HCT116 (cell line): ENCODE measurements at regions not wholly inside any gene's neighbourhood (a gene's known extent, or its start where the extent isn't known, plus 50 kb on each side); places are given as distances from the start of the nearest gene placed in this dataset.

Experiments used
- ATAC-seq: fragments of 200-7000 bp; cut with Tn5 transposase; 2 replicates; pipeline ENCODE4 v1.9.1; 2020; ENCODE audit warnings: mild to moderate bottlenecking, moderate library complexity
- BruUV-seq: library from RNA; stranded (reverse); fragments of 400-500 nt; replicated peaks from 2 replicates; lab custom pipeline; 2021; lab: Mats Ljungman, UMichigan
- CTCF ChIA-PET: fragments of 300-600 bp; sonication (Branson Sonifier 250); formaldehyde crosslinking; loops from one replicate; lab custom pipeline; 2021; ENCODE audit warnings: antibody characterized with exemption; lab: Charles Lee
- POLR2A ChIA-PET: fragments of 300-600, 350-600 bp; sonication (Branson Sonifier 250); formaldehyde crosslinking; loops from one replicate; lab custom pipeline; 2021; ENCODE audit warnings: antibody characterized with exemption; lab: Charles Lee
- RAD21 ChIA-PET, 2 experiments: fragments of 300-600 bp; sonication (Branson Sonifier 250); formaldehyde crosslinking; loops; one replicate each; lab custom pipeline; 2023; ENCODE audit warnings: low total read pairs in 2 of 2; ENCODE audit not compliant: uncharacterized antibody in 2 of 2, unreplicated experiment in 2 of 2, low non-redundant PET in 1 of 2; lab: Charles Lee
- DNase-seq: peaks from one replicate; pipeline ENCODE4 v3.0.0-alpha.2; 2010; ENCODE audit warnings: low read depth, low spot score
- H2AFZ ChIP-seq: fragments of 200-600 bp; shearing (Covaris generic), sonication (generic); 2 replicates; pipeline ENCODE4 v1.6.1; 2017; ENCODE audit warnings: low read depth, mixed run types, mixed read lengths, antibody characterized with exemption, low read length; ENCODE audit not compliant: poor library complexity, severe bottlenecking
- H3K27ac ChIP-seq: 2 replicates; pipeline ENCODE4 v1.5.1; 2012; ENCODE audit warnings: low read depth, low read length
- H3K27me3 ChIP-seq: fragments of 200-600 bp; sonication (generic); 2 replicates; pipeline ENCODE4 v1.6.1; 2016; ENCODE audit warnings: mixed run types, low read length, mixed read lengths; ENCODE audit not compliant: insufficient read depth
- H3K36me3 ChIP-seq, 2 experiments: fragments of 200-500 bp in 1 of 2; fragments of 200-600 bp in 1 of 2; sonication (Bioruptor generic) in 1 of 2; sonication (generic) in 1 of 2; 2 replicates each; pipeline versions ENCODE4 v1.5.1 to v1.6.1; 2014 to 2016; ENCODE audit warnings: low read length in 2 of 2, inconsistent platforms in 1 of 2, mixed read lengths in 1 of 2, mixed run types in 1 of 2; ENCODE audit not compliant: insufficient read depth in 2 of 2, control insufficient read depth in 1 of 2
- H3K4me1 ChIP-seq, 2 experiments: fragments of 200-600 bp in 1 of 2; sonication (generic) in 1 of 2; 2 replicates each; pipeline versions ENCODE4 v1.5.1 to v1.6.1; 2012 to 2017; ENCODE audit warnings: low read length in 2 of 2, inconsistent platforms in 1 of 2, mild to moderate bottlenecking in 1 of 2, mixed read lengths in 1 of 2, mixed run types in 1 of 2, moderate library complexity in 1 of 2; ENCODE audit not compliant: insufficient read depth in 2 of 2, control insufficient read depth in 1 of 2
- H3K4me2 ChIP-seq: fragments of 200-600 bp; sonication (generic); 2 replicates; pipeline ENCODE4 v1.6.1; 2017; ENCODE audit warnings: mixed run types, low read length, mixed read lengths
- H3K4me3 ChIP-seq, 2 experiments: fragments of 200-600 bp in 1 of 2; sonication (generic) in 1 of 2; replicated peaks in 1 of 2; 2 replicates each; pipeline ENCODE4 v1.5.1; 2011 to 2016; ENCODE audit warnings: low read length in 2 of 2, control low read depth in 1 of 2, low read depth in 1 of 2, mild to moderate bottlenecking in 1 of 2, mixed read lengths in 1 of 2, mixed run types in 1 of 2
- H3K79me2 ChIP-seq: fragments of 200-600 bp; sonication (generic); 2 replicates; pipeline ENCODE4 v1.6.1; 2017; ENCODE audit warnings: mild to moderate bottlenecking, mixed run types, low read length, moderate library complexity, mixed read lengths; ENCODE audit not compliant: insufficient read depth
- H3K9ac ChIP-seq: fragments of 200-600 bp; sonication (generic); 2 replicates; pipeline ENCODE4 v1.6.1; 2016; ENCODE audit warnings: low read length, mixed read lengths
- H3K9me2 ChIP-seq: fragments of 200-600 bp; sonication (generic), shearing (Covaris generic); 2 replicates; pipeline ENCODE4 v1.6.1; 2017; ENCODE audit warnings: mixed run types, mild to moderate bottlenecking, moderate library complexity; ENCODE audit not compliant: insufficient read depth
- H3K9me3 ChIP-seq, 2 experiments: fragments of 200-500 bp in 1 of 2; fragments of 200-600 bp in 1 of 2; sonication (Bioruptor generic) in 1 of 2; sonication (generic) in 1 of 2; 2 replicates each; pipeline ENCODE4 v1.6.1; 2014 to 2017; ENCODE audit warnings: low read length in 2 of 2, mixed read lengths in 2 of 2, inconsistent platforms in 1 of 2, low read depth in 1 of 2, mild to moderate bottlenecking in 1 of 2, mixed run types in 1 of 2, moderate library complexity in 1 of 2; ENCODE audit not compliant: control insufficient read depth in 1 of 2, insufficient read depth in 1 of 2
- H4K20me1 ChIP-seq: fragments of 200-600 bp; sonication (generic), shearing (Covaris generic); 2 replicates; pipeline ENCODE4 v1.6.1; 2017; ENCODE audit warnings: mixed run types, mild to moderate bottlenecking, moderate library complexity; ENCODE audit not compliant: insufficient read depth
- CBX3 ChIP-seq: IDR thresholded peaks from 2 replicates; pipeline ENCODE4 v1.6.1; 2012; ENCODE audit warnings: low read depth
- CEBPB ChIP-seq: IDR thresholded peaks from 2 replicates; pipeline ENCODE4 v1.6.1; 2012; ENCODE audit warnings: low read depth
- ELF1 ChIP-seq: IDR thresholded peaks from 2 replicates; pipeline ENCODE4 v1.6.1; 2012; ENCODE audit warnings: low read depth, borderline replicate concordance
- EZH2 ChIP-seq: fragments of 200-600 bp; sonication (generic); IDR thresholded peaks from 2 replicates; pipeline ENCODE4 v1.6.1; 2017; ENCODE audit warnings: antibody characterized with exemption, mixed run types
- EZH2phosphoT487 ChIP-seq: fragments of 200-600 bp; IDR thresholded peaks from 2 replicates; pipeline ENCODE4 v1.6.1; 2018; ENCODE audit warnings: antibody characterized with exemption, borderline replicate concordance
- FOSL1 ChIP-seq: IDR thresholded peaks from 2 replicates; pipeline ENCODE4 v1.6.1; 2012; ENCODE audit warnings: low read depth
- JUND ChIP-seq: IDR thresholded peaks from 2 replicates; pipeline ENCODE4 v1.6.1; 2012
- POLR2AphosphoS5 ChIP-seq: IDR thresholded peaks from 2 replicates; pipeline ENCODE4 v1.6.1; 2011; ENCODE audit warnings: mild to moderate bottlenecking, low read depth, low read length, moderate library complexity
- RAD21 ChIP-seq: IDR thresholded peaks from 2 replicates; pipeline ENCODE4 v1.6.1; 2012; ENCODE audit warnings: low read depth, mild to moderate bottlenecking
- SP1 ChIP-seq: IDR thresholded peaks from 2 replicates; pipeline ENCODE4 v1.6.1; 2012; ENCODE audit warnings: low read depth
- SRF ChIP-seq: IDR thresholded peaks from 2 replicates; pipeline ENCODE4 v1.6.1; 2012; ENCODE audit warnings: low read depth
- TCF7L2 ChIP-seq: IDR thresholded peaks from 2 replicates; pipeline ENCODE4 v1.7.0; 2011; ENCODE audit warnings: borderline replicate concordance, inconsistent platforms; ENCODE audit not compliant: insufficient read depth, insufficient read length; ENCODE audit errors: extremely low read depth
- YY1 ChIP-seq: IDR thresholded peaks from 2 replicates; pipeline ENCODE4 v1.6.1; 2011; ENCODE audit warnings: low read length, low read depth, moderate library complexity, mild to moderate bottlenecking; ENCODE audit not compliant: insufficient replicate concordance; ENCODE audit errors: extremely low read depth
- ZFX ChIP-seq: fragments of 450-650 bp; IDR thresholded peaks from 2 replicates; pipeline ENCODE4 v1.6.1; 2017
- ZNF274 ChIP-seq: fragments of 200-500 bp; sonication (Bioruptor generic); IDR thresholded peaks from 2 replicates; pipeline ENCODE4 v1.6.1; 2014; ENCODE audit warnings: mild to moderate bottlenecking, low read depth, low read length, inconsistent platforms
- intact Hi-C: fragments of 100-400 bp; cut with micrococcal nuclease; formaldehyde crosslinking; loops from 2 replicates; pipeline ENCODE4 v1.10.0; 2022
- TF ChIP-seq, protein P1 (sequence below): IDR thresholded peaks from 2 replicates; pipeline ENCODE4 v1.6.1; 2012; ENCODE audit warnings: low read depth
- TF ChIP-seq, protein P2 (sequence below), 3 experiments: fragments of 200-600 bp in 1 of 3; sonication (generic) in 1 of 3; IDR thresholded peaks in 2 of 3; conservative IDR thresholded peaks in 1 of 3; 2 replicates each; pipeline ENCODE4 v1.5.1; 2012 to 2017; ENCODE audit warnings: low read depth in 2 of 3, low read length in 2 of 3, antibody characterized with exemption in 1 of 3, borderline replicate concordance in 1 of 3, control low read depth in 1 of 3, mild to moderate bottlenecking in 1 of 3, mixed read lengths in 1 of 3, mixed run types in 1 of 3, moderate library complexity in 1 of 3; ENCODE audit not compliant: insufficient read depth in 1 of 3
- TF ChIP-seq, protein P3 (sequence below): IDR thresholded peaks from 2 replicates; pipeline ENCODE4 v1.6.1; 2011; ENCODE audit warnings: mild to moderate bottlenecking, low read length, moderate library complexity; ENCODE audit not compliant: insufficient replicate concordance; ENCODE audit errors: extremely low read depth

DNA sequence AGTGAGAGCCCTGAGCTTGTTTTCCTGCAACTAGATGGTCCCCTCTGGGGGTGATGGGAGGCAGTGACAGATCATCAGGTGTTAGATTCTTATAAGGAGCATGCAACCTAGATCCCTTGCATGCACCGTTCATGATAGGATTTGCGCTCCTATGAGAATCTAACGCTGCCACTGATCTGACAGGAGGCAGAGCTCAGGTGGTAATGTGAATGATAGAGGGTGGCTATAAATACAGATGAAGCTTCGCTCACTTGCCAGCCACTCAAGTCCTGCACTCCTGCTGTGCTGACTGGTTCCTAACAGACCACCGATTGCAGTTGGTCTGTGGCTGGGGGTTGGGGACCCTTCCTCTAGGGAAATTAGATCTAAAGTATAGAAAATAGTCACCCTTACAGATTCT is 290.6 kb upstream of the ADCY2 start:
- ATAC-seq = no peak
- Histone ChIP-seq H3K27me3 (no peaks in the 10 kb centered on the region), H2AFZ (no peak overlapping the region), H3K79me2 (no peaks in the 10 kb centered on the region), H3K9me2 (no peaks in the 10 kb centered on the region), H3K27ac (no peak overlapping the region), H3K9ac (no peak overlapping the region), H4K20me1 (no peaks in the 10 kb centered on the region)
- POLR2A ChIA-PET = no interaction called here
- RAD21 ChIA-PET = no interaction called here
- no TSS peak for BruUV-seq
- intact Hi-C loops = no loop called here
- CTCF ChIA-PET = no interaction called here
- TF ChIP-seq CEBPB = no peak
- no peak for TF ChIP-seq TCF7L2
- TF ChIP-seq, protein P1, sequence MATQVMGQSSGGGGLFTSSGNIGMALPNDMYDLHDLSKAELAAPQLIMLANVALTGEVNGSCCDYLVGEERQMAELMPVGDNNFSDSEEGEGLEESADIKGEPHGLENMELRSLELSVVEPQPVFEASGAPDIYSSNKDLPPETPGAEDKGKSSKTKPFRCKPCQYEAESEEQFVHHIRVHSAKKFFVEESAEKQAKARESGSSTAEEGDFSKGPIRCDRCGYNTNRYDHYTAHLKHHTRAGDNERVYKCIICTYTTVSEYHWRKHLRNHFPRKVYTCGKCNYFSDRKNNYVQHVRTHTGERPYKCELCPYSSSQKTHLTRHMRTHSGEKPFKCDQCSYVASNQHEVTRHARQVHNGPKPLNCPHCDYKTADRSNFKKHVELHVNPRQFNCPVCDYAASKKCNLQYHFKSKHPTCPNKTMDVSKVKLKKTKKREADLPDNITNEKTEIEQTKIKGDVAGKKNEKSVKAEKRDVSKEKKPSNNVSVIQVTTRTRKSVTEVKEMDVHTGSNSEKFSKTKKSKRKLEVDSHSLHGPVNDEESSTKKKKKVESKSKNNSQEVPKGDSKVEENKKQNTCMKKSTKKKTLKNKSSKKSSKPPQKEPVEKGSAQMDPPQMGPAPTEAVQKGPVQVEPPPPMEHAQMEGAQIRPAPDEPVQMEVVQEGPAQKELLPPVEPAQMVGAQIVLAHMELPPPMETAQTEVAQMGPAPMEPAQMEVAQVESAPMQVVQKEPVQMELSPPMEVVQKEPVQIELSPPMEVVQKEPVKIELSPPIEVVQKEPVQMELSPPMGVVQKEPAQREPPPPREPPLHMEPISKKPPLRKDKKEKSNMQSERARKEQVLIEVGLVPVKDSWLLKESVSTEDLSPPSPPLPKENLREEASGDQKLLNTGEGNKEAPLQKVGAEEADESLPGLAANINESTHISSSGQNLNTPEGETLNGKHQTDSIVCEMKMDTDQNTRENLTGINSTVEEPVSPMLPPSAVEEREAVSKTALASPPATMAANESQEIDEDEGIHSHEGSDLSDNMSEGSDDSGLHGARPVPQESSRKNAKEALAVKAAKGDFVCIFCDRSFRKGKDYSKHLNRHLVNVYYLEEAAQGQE = no peak
- no peak for TF ChIP-seq RAD21
- no peak for TF ChIP-seq ZFX
- no peak for TF ChIP-seq SRF
- no peak for TF ChIP-seq CBX3
- no peak for TF ChIP-seq ELF1
- no peak for TF ChIP-seq JUND
- no peak for TF ChIP-seq FOSL1
- TF ChIP-seq, protein P2, sequence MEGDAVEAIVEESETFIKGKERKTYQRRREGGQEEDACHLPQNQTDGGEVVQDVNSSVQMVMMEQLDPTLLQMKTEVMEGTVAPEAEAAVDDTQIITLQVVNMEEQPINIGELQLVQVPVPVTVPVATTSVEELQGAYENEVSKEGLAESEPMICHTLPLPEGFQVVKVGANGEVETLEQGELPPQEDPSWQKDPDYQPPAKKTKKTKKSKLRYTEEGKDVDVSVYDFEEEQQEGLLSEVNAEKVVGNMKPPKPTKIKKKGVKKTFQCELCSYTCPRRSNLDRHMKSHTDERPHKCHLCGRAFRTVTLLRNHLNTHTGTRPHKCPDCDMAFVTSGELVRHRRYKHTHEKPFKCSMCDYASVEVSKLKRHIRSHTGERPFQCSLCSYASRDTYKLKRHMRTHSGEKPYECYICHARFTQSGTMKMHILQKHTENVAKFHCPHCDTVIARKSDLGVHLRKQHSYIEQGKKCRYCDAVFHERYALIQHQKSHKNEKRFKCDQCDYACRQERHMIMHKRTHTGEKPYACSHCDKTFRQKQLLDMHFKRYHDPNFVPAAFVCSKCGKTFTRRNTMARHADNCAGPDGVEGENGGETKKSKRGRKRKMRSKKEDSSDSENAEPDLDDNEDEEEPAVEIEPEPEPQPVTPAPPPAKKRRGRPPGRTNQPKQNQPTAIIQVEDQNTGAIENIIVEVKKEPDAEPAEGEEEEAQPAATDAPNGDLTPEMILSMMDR (IDR thresholded peaks at IDR 0.05 in 2 of 3, conservative IDR thresholded peaks at IDR 0.05 in 1 of 3; ENCODE audit: borderline replicate concordance in 1 of 3, insufficient read depth in 1 of 3, low read depth in 2 of 3, low read length in 2 of 3) = no peak
- no peak for TF ChIP-seq YY1
- TF ChIP-seq EZH2 = no peak
- TF ChIP-seq EZH2phosphoT487 = no peak
- TF ChIP-seq, protein P3, sequence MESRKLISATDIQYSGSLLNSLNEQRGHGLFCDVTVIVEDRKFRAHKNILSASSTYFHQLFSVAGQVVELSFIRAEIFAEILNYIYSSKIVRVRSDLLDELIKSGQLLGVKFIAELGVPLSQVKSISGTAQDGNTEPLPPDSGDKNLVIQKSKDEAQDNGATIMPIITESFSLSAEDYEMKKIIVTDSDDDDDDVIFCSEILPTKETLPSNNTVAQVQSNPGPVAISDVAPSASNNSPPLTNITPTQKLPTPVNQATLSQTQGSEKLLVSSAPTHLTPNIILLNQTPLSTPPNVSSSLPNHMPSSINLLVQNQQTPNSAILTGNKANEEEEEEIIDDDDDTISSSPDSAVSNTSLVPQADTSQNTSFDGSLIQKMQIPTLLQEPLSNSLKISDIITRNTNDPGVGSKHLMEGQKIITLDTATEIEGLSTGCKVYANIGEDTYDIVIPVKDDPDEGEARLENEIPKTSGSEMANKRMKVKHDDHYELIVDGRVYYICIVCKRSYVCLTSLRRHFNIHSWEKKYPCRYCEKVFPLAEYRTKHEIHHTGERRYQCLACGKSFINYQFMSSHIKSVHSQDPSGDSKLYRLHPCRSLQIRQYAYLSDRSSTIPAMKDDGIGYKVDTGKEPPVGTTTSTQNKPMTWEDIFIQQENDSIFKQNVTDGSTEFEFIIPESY = no peak
- no peak for TF ChIP-seq ZNF274
- no peak for TF ChIP-seq SP1
- TF ChIP-seq POLR2AphosphoS5 = no peak
- TF ChIP-seq, all 23 proteins: peak for 0
- H3K36me3 ChIP-seq = no peaks in the 10 kb centered on the region
- no peak overlapping the region for H3K4me3 ChIP-seq
- H3K9me3 ChIP-seq = peaks cover under 1 to 3% of the 10 kb centered on the region in 2 experiments; a peak in 1 of 4 replicates
- no peak for DNase-seq
- H3K4me1 ChIP-seq = no peaks in the 10 kb centered on the region
- no peak overlapping the region for H3K4me2 ChIP-seq
